H9 (cell line): ENCODE measurements at regions not wholly inside any gene's neighbourhood (a gene's known extent, or its start where the extent isn't known, plus 50 kb on each side); places are given as distances from the start of the nearest gene placed in this dataset.

Source experiments
- DNase-seq: peaks from one replicate; pipeline ENCODE4 v3.0.0-alpha.2; 2017
- H2AFZ ChIP-seq: one replicate; pipeline ENCODE4 v1.6.1; 2013; ENCODE audit warnings: mild to moderate bottlenecking, low read length, control low read depth, moderate library complexity
- H2AK5ac ChIP-seq: 2 replicates; pipeline ENCODE4 v1.6.1; 2013; ENCODE audit warnings: low read length, control low read depth, mixed read lengths; ENCODE audit not compliant: insufficient read length
- H2BK120ac ChIP-seq: one replicate; pipeline ENCODE4 v1.6.1; 2013; ENCODE audit warnings: low read depth, mild to moderate bottlenecking, low read length, control low read depth, inconsistent platforms; ENCODE audit not compliant: poor library complexity, severe bottlenecking
- H2BK12ac ChIP-seq: 2 replicates; pipeline ENCODE4 v1.6.1; 2013; ENCODE audit warnings: low read length, control low read depth, mixed read lengths, low read depth; ENCODE audit not compliant: insufficient read length
- H2BK15ac ChIP-seq: 2 replicates; pipeline ENCODE4 v1.6.1; 2013; ENCODE audit warnings: low read depth, low read length, control low read depth
- H2BK20ac ChIP-seq: one replicate; pipeline ENCODE4 v1.6.1; 2013; ENCODE audit warnings: low read depth, mild to moderate bottlenecking, low read length, control low read depth, inconsistent platforms; ENCODE audit not compliant: poor library complexity, severe bottlenecking
- H2BK5ac ChIP-seq: 2 replicates; pipeline ENCODE4 v1.6.1; 2013; ENCODE audit warnings: low read length, control low read depth, mixed read lengths; ENCODE audit not compliant: insufficient read length
- H3K14ac ChIP-seq: 2 replicates; pipeline ENCODE4 v1.6.1; 2013; ENCODE audit warnings: low read length, control low read depth; ENCODE audit not compliant: insufficient read depth
- H3K18ac ChIP-seq: 2 replicates; pipeline ENCODE4 v1.6.1; 2013; ENCODE audit warnings: low read depth, mild to moderate bottlenecking, mixed read lengths, low read length, control low read depth; ENCODE audit not compliant: insufficient read length
- H3K23ac ChIP-seq: 2 replicates; pipeline ENCODE4 v1.6.1; 2013; ENCODE audit warnings: low read length, control low read depth, mixed read lengths, low read depth; ENCODE audit not compliant: insufficient read length
- H3K23me2 ChIP-seq: 2 replicates; pipeline ENCODE4 v1.6.1; 2013; ENCODE audit warnings: low read depth, mild to moderate bottlenecking, mixed read lengths, low read length, control low read depth; ENCODE audit not compliant: insufficient read length, poor library complexity, severe bottlenecking
- H3K27ac ChIP-seq: 2 replicates; pipeline ENCODE4 v1.5.1; 2013; ENCODE audit warnings: low read length, control low read depth, mixed read lengths, low read depth; ENCODE audit not compliant: insufficient read length
- H3K27me3 ChIP-seq: 2 replicates; pipeline ENCODE4 v1.6.1; 2013; ENCODE audit warnings: low read length, control low read depth, inconsistent platforms; ENCODE audit not compliant: insufficient read depth
- H3K4ac ChIP-seq: 2 replicates; pipeline ENCODE4 v1.6.1; 2013; ENCODE audit warnings: low read depth, mild to moderate bottlenecking, control low read depth, inconsistent platforms, low read length, moderate library complexity
- H3K4me1 ChIP-seq: 2 replicates; pipeline ENCODE4 v1.6.1; 2013; ENCODE audit warnings: low read length, control low read depth, inconsistent platforms; ENCODE audit not compliant: insufficient read depth
- H3K4me2 ChIP-seq: 2 replicates; pipeline ENCODE4 v1.6.1; 2013; ENCODE audit warnings: low read length, control low read depth, mixed read lengths; ENCODE audit not compliant: insufficient read length, insufficient read depth
- H3K56ac ChIP-seq: 2 replicates; pipeline ENCODE4 v1.6.1; 2013; ENCODE audit warnings: low read depth, mild to moderate bottlenecking, mixed read lengths, low read length, control low read depth; ENCODE audit not compliant: insufficient read length
- H3K79me1 ChIP-seq: 2 replicates; pipeline ENCODE4 v1.6.1; 2013; ENCODE audit warnings: low read depth, mild to moderate bottlenecking, moderate library complexity, low read length, control low read depth, inconsistent platforms; ENCODE audit not compliant: insufficient read depth, poor library complexity, severe bottlenecking
- H3K79me2 ChIP-seq: 2 replicates; pipeline ENCODE4 v1.6.1; 2013; ENCODE audit warnings: low read length, control low read depth, inconsistent platforms; ENCODE audit not compliant: insufficient read depth
- H3K9ac ChIP-seq: 2 replicates; pipeline ENCODE4 v1.6.1; 2013; ENCODE audit warnings: low read length, control low read depth, mixed read lengths; ENCODE audit not compliant: insufficient read length; ENCODE audit errors: extremely low read depth
- H3K9me3 ChIP-seq: one replicate; pipeline ENCODE4 v1.6.1; 2013; ENCODE audit warnings: low read depth, low read length, inconsistent platforms; ENCODE audit not compliant: control insufficient read depth
- H3T11ph ChIP-seq: one replicate; pipeline ENCODE4 v1.6.1; 2013; ENCODE audit warnings: mild to moderate bottlenecking, low read length, control low read depth, inconsistent platforms
- H4K20me1 ChIP-seq: one replicate; pipeline ENCODE4 v1.6.1; 2013; ENCODE audit not compliant: control insufficient read depth, insufficient read length, insufficient read depth
- H4K5ac ChIP-seq: 2 replicates; pipeline ENCODE4 v1.6.1; 2013; ENCODE audit warnings: low read depth, mild to moderate bottlenecking, mixed read lengths, low read length, control low read depth; ENCODE audit not compliant: insufficient read length
- H4K8ac ChIP-seq: replicated peaks from 2 replicates; pipeline ENCODE4 v1.6.1; 2013; ENCODE audit warnings: low read length, control low read depth, mixed read lengths, low read depth; ENCODE audit not compliant: insufficient read length
- H4K91ac ChIP-seq: 2 replicates; pipeline ENCODE4 v1.6.1; 2013; ENCODE audit warnings: low read depth, mild to moderate bottlenecking, moderate library complexity, mixed read lengths, low read length, control low read depth; ENCODE audit not compliant: insufficient read length
- H3K27ac Mint-ChIP-seq, 3 experiments: 2 replicates in 2 of 3; 3 replicates in 1 of 3; pipeline ENCODE4 v1.8.0; 2020 to 2021; ENCODE audit warnings: mixed read lengths in 3 of 3, mild to moderate bottlenecking in 1 of 3, moderate library complexity in 1 of 3
- H3K27me3 Mint-ChIP-seq: 2 replicates; pipeline ENCODE4 v1.8.0; 2021; ENCODE audit warnings: low read depth, mild to moderate bottlenecking, moderate library complexity, mixed read lengths
- H3K36me3 Mint-ChIP-seq, 3 experiments: 2 replicates in 2 of 3; 3 replicates in 1 of 3; pipeline ENCODE4 v1.8.0; 2020 to 2021; ENCODE audit warnings: low read depth in 3 of 3, mixed read lengths in 3 of 3; ENCODE audit not compliant: insufficient read depth in 1 of 3
- H3K4me1 Mint-ChIP-seq, 2 experiments: 2 replicates each; pipeline ENCODE4 v1.8.0; 2020; ENCODE audit warnings: mixed read lengths in 2 of 2
- H3K4me3 Mint-ChIP-seq, 2 experiments: 2 replicates in 1 of 2; 3 replicates in 1 of 2; pipeline ENCODE4 v1.8.0; 2020 to 2021; ENCODE audit warnings: mild to moderate bottlenecking in 2 of 2, mixed read lengths in 2 of 2, moderate library complexity in 1 of 2
- H3K9me3 Mint-ChIP-seq, 2 experiments: 2 replicates in 1 of 2; 3 replicates in 1 of 2; pipeline ENCODE4 v1.8.0; 2020; ENCODE audit warnings: mild to moderate bottlenecking in 2 of 2, mixed read lengths in 2 of 2, moderate library complexity in 1 of 2
- CTCF ChIP-seq: fragments of 200-600 bp; sonication (generic); conservative IDR thresholded peaks from 3 replicates; pipeline ENCODE4 v1.8.0; 2021; ENCODE audit warnings: antibody characterized with exemption, mild to moderate bottlenecking
- WGBS: extraction: QIAGEN DNeasy Blood & Tissue Kit; methylation state at CpG from one replicate; pipeline ENCODE4 v1.1.7; 2013; ENCODE audit warnings: missing lambda C conversion rate, low lambda C conversion rate, mixed read lengths; ENCODE audit not compliant: insufficient read length; ENCODE audit errors: extremely low coverage; 5-methylcytosine and 5-hydroxymethylcytosine counted together

DNA sequence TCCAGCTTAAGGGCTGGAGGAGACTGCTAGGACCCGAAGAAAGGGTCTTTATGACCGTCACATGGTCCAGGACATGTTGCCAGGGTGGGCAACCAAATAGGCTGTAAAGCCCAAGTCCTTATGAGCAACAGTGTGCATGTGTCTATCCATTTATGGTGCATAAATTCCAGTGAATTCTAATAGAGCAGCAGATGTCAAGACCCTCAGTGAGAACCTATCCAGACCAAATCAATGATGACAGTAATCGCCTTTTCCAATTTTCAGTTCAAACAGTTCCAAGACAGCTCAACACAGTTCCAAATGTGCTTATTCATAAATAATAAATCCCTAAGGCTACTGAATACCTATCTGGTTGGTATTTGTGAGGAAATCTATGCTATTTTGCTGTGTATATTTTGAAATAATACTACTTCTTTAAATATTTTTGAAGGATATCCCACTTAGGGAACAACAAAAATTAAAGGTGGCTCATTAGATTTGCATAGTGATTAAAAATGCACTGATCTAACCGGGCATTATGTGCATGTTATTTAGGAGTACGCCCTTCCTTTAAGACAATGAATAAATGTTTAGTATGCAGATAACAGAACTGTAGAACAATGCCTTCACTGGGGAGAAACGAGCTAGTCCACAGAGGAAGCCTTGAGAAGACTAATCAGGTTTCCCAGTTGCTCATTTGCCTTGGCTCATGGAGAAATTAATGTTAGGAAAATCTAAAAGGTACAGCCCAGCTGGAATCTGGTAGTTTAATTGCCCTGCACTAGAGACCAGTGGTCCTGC lies 519.5 kb upstream of the CHAC2 start:
- Histone ChIP-seq H3K4me2 (no peak overlapping the region), H3K14ac (no peak overlapping the region), H3K18ac (no peak overlapping the region), H3K79me2 (no peaks in the 10 kb centered on the region), H3T11ph (no peak overlapping the region), H4K20me1 (no peaks in the 10 kb centered on the region), H3K9ac (no peak overlapping the region), H2AK5ac (no peak overlapping the region), H3K23ac (no peak overlapping the region), H3K56ac (no peak overlapping the region), H3K23me2 (no peaks in the 10 kb centered on the region), H4K8ac (no peak overlapping the region), H2AFZ (no peak overlapping the region), H2BK12ac (no peak overlapping the region), H3K79me1 (no peaks in the 10 kb centered on the region), H4K91ac (no peak overlapping the region), H2BK15ac (no peak overlapping the region), H3K27ac (no peak overlapping the region), H2BK5ac (no peak overlapping the region), H4K5ac (no peak overlapping the region), H3K27me3 (no peaks in the 10 kb centered on the region), H3K4ac (no peak overlapping the region), H2BK120ac (no peak overlapping the region), H3K9me3 (no peaks in the 10 kb centered on the region), H3K4me1 (peaks cover 3% of the 10 kb centered on the region; the same call in 1 of the 2 replicates), H2BK20ac (no peak overlapping the region)
- WGBS, result no CpG with 5 or more reads among the region's 6 CpGs
- Mint-ChIP-seq H3K4me3 (no peak overlapping the region), H3K36me3 (no peaks in the 10 kb centered on the region), H3K27me3 (no peaks in the 10 kb centered on the region), H3K4me1 (peaks cover 10 to 12% of the 10 kb centered on the region in 2 experiments), H3K27ac (peak overlapping the region in 1 of 3 experiments; percentile 63; a peak in 2 of 7 replicates), H3K9me3 (no peaks in the 10 kb centered on the region)
- TF ChIP-seq CTCF, result no peak
- DNase-seq, result no peak
